HG03354 (cell line): ENCODE measurements at regions not wholly inside any gene's neighbourhood (a gene's known extent, or its start where the extent isn't known, plus 50 kb on each side); places are given as distances from the start of the nearest gene placed in this dataset.
"Not testable (repeated sequence)": the region's sequence is repeated elsewhere in the genome, so short reads cannot be mapped to it uniquely, and the experiment has no call there.

Experiments
- ATAC-seq: cut with Tn5 transposase; IDR thresholded peaks from one replicate; pipeline ENCODE4 v1.9.1; 2021; ENCODE audit warnings: mild to moderate bottlenecking; ENCODE audit not compliant: unreplicated experiment, poor library complexity, severe bottlenecking

DNA sequence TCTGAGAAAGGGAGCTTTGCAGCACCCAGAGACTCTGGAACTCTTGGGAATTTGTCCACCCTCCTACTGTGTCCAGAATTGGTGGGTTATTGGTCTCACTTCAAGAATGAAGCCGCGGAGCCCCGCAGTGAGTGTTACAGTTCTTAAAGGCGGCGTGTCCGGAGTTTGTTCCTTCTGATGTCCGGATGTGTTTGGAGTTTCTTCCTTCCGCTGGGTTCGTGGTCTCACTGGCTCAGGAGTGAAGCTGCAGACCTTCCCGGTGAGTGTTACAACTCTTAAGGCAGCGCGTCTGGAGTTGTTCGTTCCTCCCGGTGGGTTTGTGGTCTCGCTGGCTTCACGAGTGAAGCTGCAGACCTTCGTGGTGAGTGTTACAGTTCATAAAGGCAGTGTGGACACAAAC, 824.7 kb downstream of the LRRTM4 start:
- ATAC-seq, result not testable (repeated sequence)

- ATAC-seq, result no peak
These were observed 829.3 kb downstream of the LRRTM4 start for GRCh38 chr2:76692908-76693307.

- ATAC-seq, result no peak
These were observed 833.4 kb downstream of the LRRTM4 start for GRCh38 chr2:76688732-76689131.

DNA sequence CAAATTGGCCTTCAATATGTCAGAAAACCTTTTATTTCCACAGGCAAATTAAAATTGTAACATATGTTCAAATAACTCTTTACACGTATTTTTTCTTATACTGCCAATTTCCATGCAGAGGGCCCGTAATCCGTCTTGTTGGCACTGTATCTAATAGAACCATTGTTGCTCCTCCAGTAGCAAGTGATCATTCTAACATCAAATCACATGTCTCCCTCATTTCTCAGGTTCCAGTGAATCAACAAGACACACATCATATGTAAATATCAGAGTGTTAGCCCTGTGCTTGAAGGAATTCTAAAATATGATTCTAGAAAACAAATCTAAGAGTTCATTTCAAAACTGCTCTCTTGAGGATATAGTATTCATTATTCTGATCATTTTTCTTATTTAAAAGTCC, 834.3 kb downstream of the LRRTM4 start:
- ATAC-seq, result no peak

DNA sequence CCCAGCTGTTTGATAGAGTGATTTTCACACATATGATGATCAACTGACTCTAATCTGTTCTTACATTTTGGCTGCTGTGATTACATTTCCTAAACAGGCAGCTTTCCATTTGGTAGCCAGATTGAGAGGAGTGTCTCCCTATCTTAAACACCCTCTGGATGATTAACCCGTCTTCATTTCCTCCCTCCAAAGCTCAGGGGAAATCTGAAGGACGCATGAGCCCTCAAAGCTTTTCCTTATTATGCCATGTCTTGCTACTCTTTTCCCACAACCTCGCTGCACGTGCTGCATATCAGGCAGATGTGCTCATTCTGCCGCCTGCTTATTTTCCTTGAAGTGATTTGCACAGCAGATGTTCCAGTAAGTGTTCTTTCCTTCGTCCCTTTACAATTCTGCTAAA, 837.4 kb downstream of the LRRTM4 start:
- no peak for ATAC-seq

DNA sequence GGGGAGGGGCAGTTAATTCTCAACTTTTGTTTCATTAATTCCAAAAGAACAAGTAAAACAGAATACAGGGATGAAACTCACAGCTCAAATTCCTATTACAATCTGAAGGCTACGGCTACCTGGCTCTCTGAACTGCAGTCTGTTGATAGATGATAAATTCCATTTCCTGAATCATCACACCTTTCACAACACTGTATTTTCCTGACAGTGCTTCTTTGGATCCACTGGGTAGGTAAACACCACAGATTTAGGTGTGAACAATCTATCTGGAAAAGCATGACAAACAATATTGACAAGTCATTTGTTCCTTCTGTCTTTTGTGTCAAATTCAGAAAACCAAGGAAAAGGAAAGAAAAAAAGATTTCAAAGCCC, 843.2 kb downstream of the LRRTM4 start:
- ATAC-seq, result no peak

DNA sequence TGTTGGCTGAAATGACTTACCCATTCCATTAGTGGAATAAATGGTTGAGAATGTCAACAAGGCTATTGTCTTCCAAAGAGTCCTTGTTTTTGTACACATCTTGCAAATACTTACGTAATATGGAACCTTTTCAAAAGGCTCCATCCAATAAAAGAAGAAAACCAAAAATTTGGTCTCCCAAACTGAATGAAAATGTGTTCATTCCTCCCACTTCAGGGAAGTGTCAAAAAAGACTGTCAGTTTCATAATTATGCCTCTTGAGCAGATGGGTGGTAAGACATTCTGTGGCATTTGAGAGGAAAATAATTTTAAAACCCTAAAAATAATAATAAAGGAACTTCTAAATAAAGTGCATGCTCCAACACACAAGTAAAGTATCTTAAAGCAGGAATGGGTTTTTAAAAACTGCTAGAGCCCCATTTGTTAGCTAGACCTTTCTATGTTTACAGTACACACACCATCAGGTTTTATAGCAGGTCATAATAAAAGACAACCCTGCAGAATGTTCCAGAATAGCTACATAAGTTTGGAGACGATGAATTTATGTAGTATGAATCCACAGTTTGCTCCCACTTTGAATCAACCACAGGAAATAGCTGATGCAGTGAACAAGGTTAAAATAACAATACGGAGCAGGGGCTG, 843.7 kb downstream of the LRRTM4 start:
- ATAC-seq, result no peak

DNA sequence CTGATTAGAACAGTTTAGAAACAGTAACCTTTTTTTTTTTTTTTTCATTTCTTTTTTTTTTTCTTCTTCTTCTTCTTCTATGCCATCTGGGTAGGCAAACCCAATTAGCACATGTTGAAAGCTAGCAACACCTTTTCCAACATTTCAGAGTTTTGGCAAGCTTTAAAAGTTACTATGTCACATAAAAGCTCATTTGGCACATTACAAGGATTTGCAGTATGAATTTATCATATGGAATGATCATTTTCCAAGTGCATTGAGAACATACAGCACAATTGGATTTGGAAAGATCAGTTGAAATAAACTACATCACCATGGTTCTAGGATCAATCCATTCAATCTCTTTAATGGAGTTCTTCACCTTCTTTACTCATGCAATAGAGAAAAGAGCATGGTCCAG, 847.0 kb downstream of the LRRTM4 start:
- ATAC-seq, result no peak

DNA sequence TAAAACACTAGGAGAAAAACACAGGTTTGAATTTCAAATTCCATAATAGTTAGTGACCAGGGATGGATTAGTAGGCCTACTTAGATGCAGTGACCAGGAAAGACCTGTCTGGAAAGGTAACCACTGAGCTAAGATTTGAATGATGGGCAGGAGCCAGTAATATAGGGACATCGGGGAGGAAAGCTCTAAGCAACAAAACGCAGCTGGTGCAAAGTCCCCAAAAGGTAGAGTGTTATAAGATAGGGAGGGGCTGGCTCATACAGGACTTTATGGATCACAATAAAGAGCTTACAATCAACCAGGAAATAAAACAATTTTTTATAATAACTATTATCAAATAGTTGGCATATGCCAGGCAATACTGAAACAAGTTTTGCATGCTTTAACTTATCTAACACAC, 849.4 kb downstream of the LRRTM4 start:
- no peak for ATAC-seq

GRCh38 chr2:76669966-76670465, 852.2 kb downstream of the LRRTM4 start:
- no peak for ATAC-seq

- no peak for ATAC-seq
These were observed 853.9 kb downstream of the LRRTM4 start for GRCh38 chr2:76668279-76668678.

- no peak for ATAC-seq
These were observed 854.3 kb downstream of the LRRTM4 start for GRCh38 chr2:76667821-76668271.

DNA sequence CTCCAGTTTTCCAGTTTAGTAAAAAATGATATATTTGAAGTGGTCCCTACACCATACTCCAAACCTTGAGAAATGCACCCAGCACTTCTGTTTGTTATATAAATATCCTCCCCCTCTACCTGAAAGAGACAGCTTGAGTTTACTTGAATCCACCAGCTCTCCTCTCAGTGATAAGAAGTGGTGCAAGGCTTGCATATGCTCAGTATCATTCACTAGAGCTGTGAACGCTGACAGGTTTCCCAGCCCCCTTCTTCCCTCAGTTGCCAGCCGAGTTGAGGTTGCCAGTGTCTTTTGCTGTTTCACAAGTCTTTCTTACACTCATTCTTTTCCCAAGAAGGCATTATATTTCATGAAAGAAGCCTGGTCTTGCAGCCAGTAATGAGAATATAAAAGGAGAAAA, 880.0 kb downstream of the LRRTM4 start:
- no peak for ATAC-seq

GRCh38 chr2:76641506-76641905, 880.7 kb downstream of the LRRTM4 start:
- ATAC-seq, result no peak

- no peak for ATAC-seq
These were observed 881.3 kb downstream of the LRRTM4 start for GRCh38 chr2:76640905-76641304.

GRCh38 chr2:76639171-76639680, 883.0 kb downstream of the LRRTM4 start:
- no peak for ATAC-seq

DNA sequence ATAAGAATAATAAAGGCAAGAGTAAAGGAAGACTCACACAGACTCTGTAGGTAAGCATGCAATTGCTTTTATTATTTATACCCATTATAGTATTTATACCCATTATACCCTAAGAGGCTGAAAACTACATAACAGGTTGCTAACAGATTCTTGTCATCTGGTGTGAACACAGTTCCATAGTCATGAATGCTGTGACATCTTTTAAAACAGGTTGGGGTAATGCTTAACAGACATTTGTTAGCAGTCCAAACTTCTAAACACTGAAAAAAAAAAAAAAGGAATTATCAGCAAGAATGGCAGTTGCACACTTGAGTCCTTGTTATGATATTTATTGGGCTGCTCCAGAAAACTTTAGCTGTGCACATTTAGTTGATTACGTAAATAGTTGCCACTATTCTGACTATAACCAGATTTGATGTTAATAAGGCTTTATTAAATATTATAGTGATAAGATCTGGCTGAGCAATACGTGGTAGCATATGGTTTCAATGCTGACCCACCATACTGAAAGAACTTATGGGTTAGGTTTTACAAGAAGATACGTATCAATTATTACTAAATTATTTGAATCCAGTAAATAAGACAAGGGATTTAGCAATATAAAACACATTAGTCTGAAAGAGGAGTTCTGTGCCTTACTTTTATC, 888.8 kb downstream of the LRRTM4 start:
- no peak for ATAC-seq

- no peak for ATAC-seq
These were observed 897.1 kb downstream of the LRRTM4 start for GRCh38 chr2:76625101-76625500.

- ATAC-seq, result no peak
These were observed 902.6 kb upstream of the GCFC2 start for GRCh38 chr2:76613330-76613729.

GRCh38 chr2:76612764-76613163, 902.0 kb upstream of the GCFC2 start:
- no peak for ATAC-seq

- no peak for ATAC-seq
These were observed 899.7 kb upstream of the GCFC2 start for GRCh38 chr2:76610451-76610850.
